Stimulated activated naive CD8-positive, alpha-beta T cell treated with anti-CD3 and anti-CD28 coated beads, Interleukin-15, Interleukin-2, amounts not matched to agents 100 U/mL and 50 U/mL, for 24 hours (primary cell): ENCODE measurements at regions not wholly inside any gene's neighbourhood (a gene's known extent, or its start where the extent isn't known, plus 50 kb on each side); places are given as distances from the start of the nearest gene placed in this dataset.

Experiments
- ATAC-seq: fragments of 150-1000 bp; cut with Tn5 transposase; one replicate; pipeline ENCODE4 v1.10.0; 2021
- DNase-seq: peaks from one replicate; pipeline ENCODE4 v3.0.0; 2021

- ATAC-seq: no peak
- no peak for DNase-seq
Measured at GRCh38 chr10:4482659-4483058, 343.3 kb upstream of the AKR1E2 start.

- ATAC-seq: peak; percentile 61
- no peak for DNase-seq
Measured at GRCh38 chr10:4481192-4481591, 344.8 kb upstream of the AKR1E2 start.

DNA sequence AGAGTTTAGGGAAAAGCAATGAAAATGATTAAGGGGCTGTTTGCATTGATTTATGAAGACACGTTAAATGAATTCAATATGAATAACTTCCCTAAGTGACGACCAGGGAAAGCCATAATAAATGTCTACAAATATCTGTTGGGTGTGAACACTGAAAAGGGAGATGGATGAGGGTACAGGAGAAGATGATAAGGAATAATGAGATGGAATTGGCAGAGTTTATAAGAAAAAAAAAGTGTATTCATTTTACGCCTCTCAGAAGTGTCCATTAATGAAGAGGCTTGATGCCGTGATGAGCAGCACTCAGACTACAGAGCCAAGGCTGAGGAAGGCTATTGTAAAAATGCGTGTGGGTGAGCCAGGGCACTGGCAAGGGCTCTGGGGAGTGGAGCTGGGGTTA lies 346.7 kb upstream of the AKR1E2 start:
- ATAC-seq (no peak), DNase-seq (no peak)

DNA sequence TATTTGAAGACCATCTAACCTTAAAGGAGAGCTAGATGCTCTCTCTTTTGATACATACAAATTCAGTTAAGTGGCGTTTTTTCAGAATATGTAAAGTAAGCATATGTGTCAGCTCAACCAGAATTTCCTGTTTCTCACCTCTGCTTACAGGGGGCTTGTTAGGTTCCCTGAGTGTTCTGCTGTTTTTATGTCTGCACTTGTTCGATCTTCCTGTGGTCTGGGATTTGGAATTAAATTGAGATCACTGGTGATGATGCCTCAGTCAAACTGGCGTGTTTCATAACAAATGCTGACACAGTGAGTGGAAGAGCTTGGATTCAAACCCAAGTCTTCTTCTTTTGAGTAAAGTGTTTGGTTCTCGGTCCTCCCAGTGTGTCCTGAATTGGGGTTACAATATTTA lies 348.3 kb upstream of the AKR1E2 start:
- ATAC-seq: no peak

GRCh38 chr10:4475827-4476490 lies 350.0 kb upstream of the AKR1E2 start:
- ATAC-seq: no peak
- no peak for DNase-seq

More for the DNA sequence above, 348.3 kb upstream of the AKR1E2 start:
- no peak for DNase-seq

DNA sequence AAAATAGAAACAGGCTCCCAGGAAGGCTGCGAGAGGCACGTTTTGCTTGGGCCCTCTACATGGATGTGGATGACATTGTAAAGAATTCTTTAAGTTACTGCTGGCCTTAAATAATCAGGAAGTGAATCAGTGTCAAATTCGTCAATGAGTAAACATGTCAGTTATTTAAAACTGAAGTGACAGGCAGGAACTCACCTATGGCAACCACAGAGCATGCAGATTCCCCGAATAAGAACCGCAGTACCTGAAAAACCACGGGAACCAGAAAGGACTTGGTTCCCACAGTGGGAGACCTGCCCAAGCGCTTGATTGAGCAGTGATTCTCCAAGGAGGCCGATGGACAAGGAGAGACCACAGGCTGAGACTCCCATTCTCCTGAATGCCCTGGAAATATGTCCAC lies 351.2 kb upstream of the AKR1E2 start:
- ATAC-seq: no peak

GRCh38 chr10:4473977-4474376 lies 352.0 kb upstream of the AKR1E2 start:
- no peak for DNase-seq
- ATAC-seq: no peak

More for the DNA sequence above, 351.2 kb upstream of the AKR1E2 start:
- no peak for DNase-seq

- ATAC-seq (no peak), DNase-seq (no peak)
Measured at GRCh38 chr10:4472190-4472904, 353.7 kb upstream of the AKR1E2 start.

- ATAC-seq (no peak), DNase-seq (no peak)
Measured at GRCh38 chr10:4470231-4470835, 355.7 kb upstream of the AKR1E2 start.

- ATAC-seq: no peak
- DNase-seq: no peak
Measured at GRCh38 chr10:4467481-4467880, 358.5 kb upstream of the AKR1E2 start.

- DNase-seq: no peak
- no peak for ATAC-seq
Measured at GRCh38 chr10:4460267-4460666, 365.7 kb upstream of the AKR1E2 start.

DNA sequence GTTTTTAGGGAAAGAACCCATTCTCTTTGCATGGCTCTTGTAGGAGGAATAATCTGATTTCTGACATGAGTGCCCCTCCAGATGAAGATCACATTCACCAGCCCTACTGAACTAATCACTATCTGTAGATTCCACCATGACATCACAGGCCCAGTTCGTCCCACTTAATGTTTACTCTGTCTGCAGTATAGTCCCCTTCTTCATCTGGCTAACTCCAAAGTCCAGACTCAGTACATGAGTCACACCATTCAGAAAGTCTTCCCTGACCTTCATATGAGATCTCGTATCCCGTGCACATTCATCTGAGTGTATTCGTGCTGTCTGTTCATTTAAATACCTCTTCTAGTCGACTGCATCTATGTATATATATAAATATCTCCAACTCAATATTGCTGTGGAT lies 366.5 kb upstream of the AKR1E2 start:
- DNase-seq (no peak), ATAC-seq (no peak)

- ATAC-seq (no peak), DNase-seq (no peak)
Measured at GRCh38 chr10:4457597-4457996, 368.4 kb upstream of the AKR1E2 start.

- ATAC-seq: no peak
Measured at GRCh38 chr10:4456776-4457175, 369.2 kb upstream of the AKR1E2 start.

GRCh38 chr10:4456279-4456678 lies 369.7 kb upstream of the AKR1E2 start:
- DNase-seq: no peak

More at GRCh38 chr10:4456776-4457175, 369.2 kb upstream of the AKR1E2 start:
- DNase-seq: no peak

GRCh38 chr10:4453950-4454349 lies 372.1 kb upstream of the AKR1E2 start:
- DNase-seq (no peak), ATAC-seq (no peak)

More at GRCh38 chr10:4456279-4456678, 369.7 kb upstream of the AKR1E2 start:
- no peak for ATAC-seq

- no peak for DNase-seq
- ATAC-seq: no peak
Measured at GRCh38 chr10:4453276-4453675, 372.7 kb upstream of the AKR1E2 start.

DNA sequence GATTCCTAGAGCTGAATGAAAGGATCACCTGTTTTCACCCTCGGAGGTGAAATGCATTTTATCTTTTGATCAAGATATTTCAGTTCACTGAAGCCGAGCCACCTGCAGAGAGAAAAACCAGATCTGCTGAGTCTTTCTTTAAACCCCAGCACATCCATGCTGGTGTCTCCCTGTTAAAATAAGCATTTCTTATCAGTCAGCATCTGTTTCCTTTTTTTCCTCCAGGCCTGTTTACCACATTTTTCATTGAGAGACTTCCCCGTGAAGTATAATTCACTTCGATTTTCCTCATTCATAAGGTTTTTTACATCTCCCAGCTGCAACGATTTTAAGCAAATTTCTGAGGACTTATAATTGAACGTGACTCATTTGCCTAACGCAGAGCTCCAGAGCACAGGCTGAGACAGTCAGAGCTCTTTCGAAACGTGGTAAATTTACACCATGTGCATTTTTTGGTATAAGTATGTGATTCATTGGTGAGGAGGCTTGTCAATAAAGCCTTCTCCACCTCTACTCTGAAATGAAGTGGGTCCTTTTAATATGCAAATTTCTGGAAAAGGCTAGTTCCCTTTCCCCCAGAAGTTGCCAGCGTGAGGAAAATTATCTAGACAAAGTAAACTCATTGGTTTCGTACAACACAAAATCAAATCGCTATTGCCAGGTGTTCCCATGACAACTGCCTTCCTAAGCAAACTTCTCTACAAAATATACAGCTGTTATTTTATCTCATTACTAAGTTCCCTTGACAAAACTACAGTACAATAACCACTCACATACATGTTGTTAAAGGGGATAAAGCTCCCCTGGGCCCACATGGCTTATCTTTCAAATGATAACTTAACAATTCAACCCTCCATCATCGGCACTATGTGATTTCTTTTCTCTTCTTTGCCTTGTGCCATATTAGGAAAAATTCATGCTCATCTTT lies 374.8 kb upstream of the AKR1E2 start:
- no peak for DNase-seq
- ATAC-seq: peak; percentile 76

GRCh38 chr10:4450169-4450568 lies 375.8 kb upstream of the AKR1E2 start:
- DNase-seq (no peak), ATAC-seq (no peak)

- ATAC-seq (no peak), DNase-seq (no peak)
Measured at GRCh38 chr10:4448030-4448429, 378.0 kb upstream of the AKR1E2 start.

DNA sequence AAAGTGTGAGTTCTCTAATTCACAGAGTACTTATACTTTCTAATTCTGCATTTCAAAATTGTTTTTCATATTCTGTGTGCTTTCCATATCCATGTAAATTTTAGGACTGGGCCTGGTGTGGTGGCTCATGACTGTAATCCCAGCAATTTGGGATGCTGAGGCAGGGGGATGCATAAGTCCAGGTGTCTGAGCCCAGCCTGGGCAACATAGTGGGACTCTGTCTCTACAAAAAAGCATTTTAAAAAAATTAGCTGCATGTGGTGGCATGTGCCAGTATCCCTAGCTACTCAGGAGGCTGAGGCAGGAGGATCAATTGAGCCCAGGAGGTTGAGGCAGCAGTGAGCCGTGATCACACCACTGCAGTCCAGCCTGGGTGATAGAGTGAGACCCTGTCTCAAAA lies 382.6 kb upstream of the AKR1E2 start:
- DNase-seq: no peak

DNA sequence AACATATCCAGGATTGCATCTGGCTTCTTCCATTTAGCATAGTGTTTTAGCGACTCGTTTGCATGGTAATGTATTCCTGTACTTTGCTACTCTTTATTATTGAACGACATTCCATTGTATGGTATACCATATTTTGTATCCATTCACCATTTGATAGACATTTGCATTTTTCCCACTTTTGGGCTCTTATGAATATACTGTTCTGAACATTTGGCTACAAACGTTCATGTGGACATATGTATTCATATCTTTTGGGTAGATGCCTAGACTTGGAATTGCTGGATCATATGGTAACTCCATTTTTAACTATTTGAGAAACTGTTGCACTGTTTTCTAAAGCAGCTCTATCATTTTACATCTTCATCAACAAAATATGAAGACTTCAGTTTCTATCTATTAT lies 383.7 kb upstream of the AKR1E2 start:
- ATAC-seq (no peak), DNase-seq (no peak)

More for the DNA sequence above, 382.6 kb upstream of the AKR1E2 start:
- ATAC-seq: no peak
